RPMI7951 (cell line): ENCODE measurements at regions not wholly inside any gene's neighbourhood (a gene's known extent, or its start where the extent isn't known, plus 50 kb on each side); places are given as distances from the start of the nearest gene placed in this dataset.
A peak's percentile ranks its signal among the peaks of the same experiment; 100 is the strongest.

ENCODE experiments used
- DNase-seq: peaks from one replicate; pipeline ENCODE4 v3.0.0-alpha.2; 2012; ENCODE audit warnings: low read depth

- DNase-seq, result no peak
These were observed 204.1 kb upstream of the NFE2L3 start for GRCh38 chr7:25947669-25948516.

- no peak for DNase-seq
These were observed 202.1 kb upstream of the NFE2L3 start for GRCh38 chr7:25949736-25950487.

- peak; percentile 83 for DNase-seq
These were observed 201.2 kb upstream of the NFE2L3 start for GRCh38 chr7:25950488-25951413.

GRCh38 chr7:25951414-25952260 lies 200.4 kb upstream of the NFE2L3 start:
- DNase-seq, result peak; percentile 15

- no peak for DNase-seq
These were observed 199.5 kb upstream of the NFE2L3 start for GRCh38 chr7:25952261-25953057.

- DNase-seq, result no peak
These were observed 198.1 kb upstream of the NFE2L3 start for GRCh38 chr7:25953859-25954258.

GRCh38 chr7:25954395-25954794 lies 197.6 kb upstream of the NFE2L3 start:
- DNase-seq, result no peak

GRCh38 chr7:25959168-25959734 lies 192.7 kb upstream of the NFE2L3 start:
- DNase-seq, result no peak

GRCh38 chr7:25963733-25964132 lies 188.3 kb upstream of the NFE2L3 start:
- DNase-seq, result no peak

- DNase-seq, result no peak
These were observed 187.5 kb upstream of the NFE2L3 start for GRCh38 chr7:25964483-25964991.

GRCh38 chr7:25965405-25966123 lies 186.4 kb upstream of the NFE2L3 start:
- no peak for DNase-seq

- no peak for DNase-seq
These were observed 185.5 kb upstream of the NFE2L3 start for GRCh38 chr7:25966469-25966868.

GRCh38 chr7:25967278-25968204 lies 184.5 kb upstream of the NFE2L3 start:
- no peak for DNase-seq

GRCh38 chr7:25968205-25968993 lies 183.6 kb upstream of the NFE2L3 start:
- peak; percentile 19 for DNase-seq

- DNase-seq, result no peak
These were observed 181.6 kb upstream of the NFE2L3 start for GRCh38 chr7:25970356-25970755.

GRCh38 chr7:25970911-25971310 lies 181.1 kb upstream of the NFE2L3 start:
- no peak for DNase-seq

GRCh38 chr7:25976630-25977029 lies 175.4 kb upstream of the NFE2L3 start:
- no peak for DNase-seq
